ENCODE measurements at regions not wholly inside any gene's neighbourhood (a gene's known extent, or its start where the extent isn't known, plus 50 kb on each side); places are given as distances from the start of the nearest gene placed in this dataset.

DNA sequence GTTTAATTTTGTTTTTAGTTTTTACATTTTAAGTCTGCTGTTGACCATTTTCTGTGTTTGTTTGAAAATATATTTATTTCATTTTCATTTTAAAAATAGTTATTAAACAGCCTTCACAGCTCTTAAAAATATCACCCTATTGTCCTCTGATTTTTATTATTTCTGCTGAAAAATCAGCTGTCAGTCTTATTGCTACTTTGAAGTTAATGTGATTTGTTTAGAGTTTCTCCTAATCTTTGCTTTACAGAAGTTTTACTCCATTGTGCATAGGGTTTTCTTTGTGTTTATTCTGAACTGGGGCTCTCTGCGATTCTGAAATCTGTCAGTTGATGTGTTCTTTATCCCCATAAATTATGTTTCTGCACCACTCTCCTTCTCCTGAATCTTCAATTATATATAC, 486.3 kb downstream of the SOX5 start:
- intact Hi-C loops (cut with micrococcal nuclease; ENCODE audit: unreplicated experiment): no loop called here
- SMC1A ChIA-PET (ENCODE audit: uncharacterized antibody, unreplicated experiment): no interaction called here
- Histone ChIP-seq H3K4me2 (ENCODE audit: control insufficient read depth, insufficient read depth) (no peak overlapping the region), H3K9me3 (replicated peaks; ENCODE audit: control insufficient read depth, insufficient read depth, low read length) (no peaks in the 10 kb centered on the region), H2AFZ (ENCODE audit: control insufficient read depth, low read depth, low read length) (no peak overlapping the region), H3K27ac (ENCODE audit: control insufficient read depth, insufficient read depth) (no peak overlapping the region), H4K20me1 (ENCODE audit: control insufficient read depth, insufficient read depth) (no peaks in the 10 kb centered on the region), H3K36me3 (ENCODE audit: control insufficient read depth in 2 of 2, insufficient read depth in 2 of 2, low read length in 1 of 2) (no peaks in the 10 kb centered on the region), H3K4me3 (no peak overlapping the region), H3K27me3 (replicated peaks in 1 of 2; ENCODE audit: control insufficient read depth in 2 of 2, insufficient read depth in 2 of 2, low read length in 1 of 2) (no peaks in the 10 kb centered on the region), H3K9ac (ENCODE audit: control insufficient read depth, insufficient read depth, low read length) (no peak overlapping the region), H3K79me2 (ENCODE audit: control insufficient read depth, insufficient read depth, low read length) (no peaks in the 10 kb centered on the region), H3K4me1 (ENCODE audit: control insufficient read depth, insufficient read depth, low read length) (no peaks in the 10 kb centered on the region)
- ATAC-seq (no peak), DNase-seq (ENCODE audit: low read depth, low spot score) (no peak), FAIRE-seq (no peak)
- WGBS (ENCODE audit: insufficient coverage, insufficient replicate concordance, low lambda C conversion rate, missing lambda C conversion rate): 10% methylated on average over 1 of the region's 1 CpG
- BruUV-seq (replicated peaks): no TSS peak
- POLR2A ChIA-PET: no interaction called here
- in situ Hi-C loops (cut with MboI): no loop called here
- RAD21 ChIA-PET (ENCODE audit: unreplicated experiment): no interaction called here
- TF ChIP-seq WRNIP1 (IDR thresholded peaks at IDR 0.05; ENCODE audit: borderline replicate concordance, low read depth, low read length) (no peak), CBX5 (IDR thresholded peaks at IDR 0.05; ENCODE audit: low read depth) (no peak), SMC3 (IDR thresholded peaks at IDR 0.05; ENCODE audit: borderline replicate concordance, low read length) (no peak), ZBTB40 (IDR thresholded peaks at IDR 0.05; ENCODE audit: borderline replicate concordance) (no peak), IRF3 (IDR thresholded peaks at IDR 0.05) (no peak), MEF2A (IDR thresholded peaks at IDR 0.05; ENCODE audit: insufficient read depth, low read depth, low read length) (no peak)
- TF ChIP-seq, protein P1, sequence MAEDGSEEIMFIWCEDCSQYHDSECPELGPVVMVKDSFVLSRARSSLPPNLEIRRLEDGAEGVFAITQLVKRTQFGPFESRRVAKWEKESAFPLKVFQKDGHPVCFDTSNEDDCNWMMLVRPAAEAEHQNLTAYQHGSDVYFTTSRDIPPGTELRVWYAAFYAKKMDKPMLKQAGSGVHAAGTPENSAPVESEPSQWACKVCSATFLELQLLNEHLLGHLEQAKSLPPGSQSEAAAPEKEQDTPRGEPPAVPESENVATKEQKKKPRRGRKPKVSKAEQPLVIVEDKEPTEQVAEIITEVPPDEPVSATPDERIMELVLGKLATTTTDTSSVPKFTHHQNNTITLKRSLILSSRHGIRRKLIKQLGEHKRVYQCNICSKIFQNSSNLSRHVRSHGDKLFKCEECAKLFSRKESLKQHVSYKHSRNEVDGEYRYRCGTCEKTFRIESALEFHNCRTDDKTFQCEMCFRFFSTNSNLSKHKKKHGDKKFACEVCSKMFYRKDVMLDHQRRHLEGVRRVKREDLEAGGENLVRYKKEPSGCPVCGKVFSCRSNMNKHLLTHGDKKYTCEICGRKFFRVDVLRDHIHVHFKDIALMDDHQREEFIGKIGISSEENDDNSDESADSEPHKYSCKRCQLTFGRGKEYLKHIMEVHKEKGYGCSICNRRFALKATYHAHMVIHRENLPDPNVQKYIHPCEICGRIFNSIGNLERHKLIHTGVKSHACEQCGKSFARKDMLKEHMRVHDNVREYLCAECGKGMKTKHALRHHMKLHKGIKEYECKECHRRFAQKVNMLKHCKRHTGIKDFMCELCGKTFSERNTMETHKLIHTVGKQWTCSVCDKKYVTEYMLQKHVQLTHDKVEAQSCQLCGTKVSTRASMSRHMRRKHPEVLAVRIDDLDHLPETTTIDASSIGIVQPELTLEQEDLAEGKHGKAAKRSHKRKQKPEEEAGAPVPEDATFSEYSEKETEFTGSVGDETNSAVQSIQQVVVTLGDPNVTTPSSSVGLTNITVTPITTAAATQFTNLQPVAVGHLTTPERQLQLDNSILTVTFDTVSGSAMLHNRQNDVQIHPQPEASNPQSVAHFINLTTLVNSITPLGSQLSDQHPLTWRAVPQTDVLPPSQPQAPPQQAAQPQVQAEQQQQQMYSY (CRISPR knock-in tag; IDR thresholded peaks at IDR 0.05): no peak
- TF ChIP-seq, protein P2, sequence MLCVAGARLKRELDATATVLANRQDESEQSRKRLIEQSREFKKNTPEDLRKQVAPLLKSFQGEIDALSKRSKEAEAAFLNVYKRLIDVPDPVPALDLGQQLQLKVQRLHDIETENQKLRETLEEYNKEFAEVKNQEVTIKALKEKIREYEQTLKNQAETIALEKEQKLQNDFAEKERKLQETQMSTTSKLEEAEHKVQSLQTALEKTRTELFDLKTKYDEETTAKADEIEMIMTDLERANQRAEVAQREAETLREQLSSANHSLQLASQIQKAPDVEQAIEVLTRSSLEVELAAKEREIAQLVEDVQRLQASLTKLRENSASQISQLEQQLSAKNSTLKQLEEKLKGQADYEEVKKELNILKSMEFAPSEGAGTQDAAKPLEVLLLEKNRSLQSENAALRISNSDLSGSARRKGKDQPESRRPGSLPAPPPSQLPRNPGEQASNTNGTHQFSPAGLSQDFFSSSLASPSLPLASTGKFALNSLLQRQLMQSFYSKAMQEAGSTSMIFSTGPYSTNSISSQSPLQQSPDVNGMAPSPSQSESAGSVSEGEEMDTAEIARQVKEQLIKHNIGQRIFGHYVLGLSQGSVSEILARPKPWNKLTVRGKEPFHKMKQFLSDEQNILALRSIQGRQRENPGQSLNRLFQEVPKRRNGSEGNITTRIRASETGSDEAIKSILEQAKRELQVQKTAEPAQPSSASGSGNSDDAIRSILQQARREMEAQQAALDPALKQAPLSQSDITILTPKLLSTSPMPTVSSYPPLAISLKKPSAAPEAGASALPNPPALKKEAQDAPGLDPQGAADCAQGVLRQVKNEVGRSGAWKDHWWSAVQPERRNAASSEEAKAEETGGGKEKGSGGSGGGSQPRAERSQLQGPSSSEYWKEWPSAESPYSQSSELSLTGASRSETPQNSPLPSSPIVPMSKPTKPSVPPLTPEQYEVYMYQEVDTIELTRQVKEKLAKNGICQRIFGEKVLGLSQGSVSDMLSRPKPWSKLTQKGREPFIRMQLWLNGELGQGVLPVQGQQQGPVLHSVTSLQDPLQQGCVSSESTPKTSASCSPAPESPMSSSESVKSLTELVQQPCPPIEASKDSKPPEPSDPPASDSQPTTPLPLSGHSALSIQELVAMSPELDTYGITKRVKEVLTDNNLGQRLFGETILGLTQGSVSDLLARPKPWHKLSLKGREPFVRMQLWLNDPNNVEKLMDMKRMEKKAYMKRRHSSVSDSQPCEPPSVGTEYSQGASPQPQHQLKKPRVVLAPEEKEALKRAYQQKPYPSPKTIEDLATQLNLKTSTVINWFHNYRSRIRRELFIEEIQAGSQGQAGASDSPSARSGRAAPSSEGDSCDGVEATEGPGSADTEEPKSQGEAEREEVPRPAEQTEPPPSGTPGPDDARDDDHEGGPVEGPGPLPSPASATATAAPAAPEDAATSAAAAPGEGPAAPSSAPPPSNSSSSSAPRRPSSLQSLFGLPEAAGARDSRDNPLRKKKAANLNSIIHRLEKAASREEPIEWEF (IDR thresholded peaks at IDR 0.05; ENCODE audit: insufficient replicate concordance, low read depth, low read length): no peak
- CTCF ChIA-PET: interaction anchor here (0.6 kb wide), 1 partner anchor 341 kb away, joined by 3 read pairs; no protein-coding TSS in a partner anchor
